ENCODE measurements at regions not wholly inside any gene's neighbourhood (a gene's known extent, or its start where the extent isn't known, plus 50 kb on each side); places are given as distances from the start of the nearest gene placed in this dataset.

GRCh38 chr12:124175704-124176103 lies 119.2 kb upstream of the RFLNA start:
- no peaks in the 10 kb centered on the region for H3K9me3 Mint-ChIP-seq
- ATAC-seq (replicated peaks; ENCODE audit: extremely low read depth, poor library complexity, severe bottlenecking) (no peak), DNase-seq (ENCODE audit: low spot score in 2 of 2) (no peak)
- H3K4me3 Mint-ChIP-seq = no peak overlapping the region
- no peak overlapping the region for H3K27ac Mint-ChIP-seq (ENCODE audit: low read depth)
- H3K27me3 Mint-ChIP-seq = peaks cover 44% of the 10 kb centered on the region
- no peaks in the 10 kb centered on the region for H3K4me1 Mint-ChIP-seq
- no peaks in the 10 kb centered on the region for H3K36me3 Mint-ChIP-seq (ENCODE audit: insufficient read depth)

- DNase-seq (ENCODE audit: low spot score in 2 of 2) = no peak
- Mint-ChIP-seq H3K27me3 (peaks cover 37% of the 10 kb centered on the region), H3K4me3 (no peak overlapping the region), H3K36me3 (ENCODE audit: insufficient read depth) (no peaks in the 10 kb centered on the region), H3K4me1 (no peaks in the 10 kb centered on the region), H3K9me3 (no peaks in the 10 kb centered on the region), H3K27ac (ENCODE audit: low read depth) (no peak overlapping the region)
- no peak for ATAC-seq (replicated peaks; ENCODE audit: extremely low read depth, poor library complexity, severe bottlenecking)
These were observed 117.5 kb upstream of the RFLNA start for GRCh38 chr12:124177276-124177950.

GRCh38 chr12:124177951-124178316 lies 117.0 kb upstream of the RFLNA start:
- no peak for DNase-seq (ENCODE audit: low spot score in 2 of 2)
- no peaks in the 10 kb centered on the region for H3K4me1 Mint-ChIP-seq
- no peaks in the 10 kb centered on the region for H3K9me3 Mint-ChIP-seq
- ATAC-seq (replicated peaks; ENCODE audit: extremely low read depth, poor library complexity, severe bottlenecking) = no peak
- H3K4me3 Mint-ChIP-seq = no peak overlapping the region
- no peaks in the 10 kb centered on the region for H3K36me3 Mint-ChIP-seq (ENCODE audit: insufficient read depth)
- peaks cover 37% of the 10 kb centered on the region for H3K27me3 Mint-ChIP-seq
- H3K27ac Mint-ChIP-seq (ENCODE audit: low read depth) = no peak overlapping the region

GRCh38 chr12:124179936-124180607 lies 114.8 kb upstream of the RFLNA start:
- H3K27ac Mint-ChIP-seq (ENCODE audit: low read depth) = no peak overlapping the region
- no peak for DNase-seq (ENCODE audit: low spot score in 2 of 2)
- peaks cover 24% of the 10 kb centered on the region for H3K27me3 Mint-ChIP-seq
- ATAC-seq (replicated peaks; ENCODE audit: extremely low read depth, poor library complexity, severe bottlenecking) = no peak
- no peaks in the 10 kb centered on the region for H3K36me3 Mint-ChIP-seq (ENCODE audit: insufficient read depth)
- H3K4me3 Mint-ChIP-seq = no peak overlapping the region
- H3K9me3 Mint-ChIP-seq = no peaks in the 10 kb centered on the region
- no peaks in the 10 kb centered on the region for H3K4me1 Mint-ChIP-seq

GRCh38 chr12:124183172-124183571 lies 111.7 kb upstream of the RFLNA start:
- peaks cover 11% of the 10 kb centered on the region for H3K27me3 Mint-ChIP-seq
- no peaks in the 10 kb centered on the region for H3K4me1 Mint-ChIP-seq
- no peak overlapping the region for H3K27ac Mint-ChIP-seq (ENCODE audit: low read depth)
- no peaks in the 10 kb centered on the region for H3K36me3 Mint-ChIP-seq (ENCODE audit: insufficient read depth)
- no peak for DNase-seq (ENCODE audit: low spot score in 2 of 2)
- ATAC-seq (replicated peaks; ENCODE audit: extremely low read depth, poor library complexity, severe bottlenecking) = no peak
- H3K9me3 Mint-ChIP-seq = no peaks in the 10 kb centered on the region
- H3K4me3 Mint-ChIP-seq = no peak overlapping the region

- no peak overlapping the region for H3K4me3 Mint-ChIP-seq
These were observed 110.4 kb upstream of the RFLNA start for GRCh38 chr12:124184456-124184855.

GRCh38 chr12:124185971-124186686 lies 108.8 kb upstream of the RFLNA start:
- ATAC-seq (replicated peaks; ENCODE audit: extremely low read depth, poor library complexity, severe bottlenecking) (no peak), DNase-seq (ENCODE audit: low spot score in 2 of 2) (no peak)
- no peaks in the 10 kb centered on the region for H3K4me1 Mint-ChIP-seq
- H3K27me3 Mint-ChIP-seq = no peaks in the 10 kb centered on the region
- H3K36me3 Mint-ChIP-seq (ENCODE audit: insufficient read depth) = no peaks in the 10 kb centered on the region
- no peaks in the 10 kb centered on the region for H3K9me3 Mint-ChIP-seq
- H3K27ac Mint-ChIP-seq (ENCODE audit: low read depth) = no peak overlapping the region
- H3K4me3 Mint-ChIP-seq = no peak overlapping the region

More at GRCh38 chr12:124184456-124184855, 110.4 kb upstream of the RFLNA start:
- Mint-ChIP-seq H3K27me3 (no peaks in the 10 kb centered on the region), H3K27ac (ENCODE audit: low read depth) (no peak overlapping the region), H3K4me1 (no peaks in the 10 kb centered on the region), H3K36me3 (ENCODE audit: insufficient read depth) (no peaks in the 10 kb centered on the region), H3K9me3 (no peaks in the 10 kb centered on the region)
- ATAC-seq (replicated peaks; ENCODE audit: extremely low read depth, poor library complexity, severe bottlenecking) (no peak), DNase-seq (ENCODE audit: low spot score in 2 of 2) (no peak)

- Mint-ChIP-seq H3K27ac (ENCODE audit: low read depth) (no peak overlapping the region), H3K27me3 (no peaks in the 10 kb centered on the region), H3K36me3 (ENCODE audit: insufficient read depth) (no peaks in the 10 kb centered on the region), H3K9me3 (no peaks in the 10 kb centered on the region), H3K4me1 (no peaks in the 10 kb centered on the region), H3K4me3 (no peak overlapping the region)
- no peak for ATAC-seq (replicated peaks; ENCODE audit: extremely low read depth, poor library complexity, severe bottlenecking)
- no peak for DNase-seq (ENCODE audit: low spot score in 2 of 2)
These were observed 106.8 kb upstream of the RFLNA start for GRCh38 chr12:124188084-124188483.

GRCh38 chr12:124188561-124189405 lies 106.1 kb upstream of the RFLNA start:
- Mint-ChIP-seq H3K27ac (ENCODE audit: low read depth) (no peak overlapping the region), H3K9me3 (no peaks in the 10 kb centered on the region), H3K27me3 (no peaks in the 10 kb centered on the region), H3K4me1 (no peaks in the 10 kb centered on the region), H3K36me3 (ENCODE audit: insufficient read depth) (no peaks in the 10 kb centered on the region), H3K4me3 (no peak overlapping the region)
- DNase-seq (ENCODE audit: low spot score in 2 of 2) (no peak), ATAC-seq (replicated peaks; ENCODE audit: extremely low read depth, poor library complexity, severe bottlenecking) (no peak)

GRCh38 chr12:124190312-124191023 lies 104.4 kb upstream of the RFLNA start:
- Mint-ChIP-seq H3K36me3 (ENCODE audit: insufficient read depth) (no peaks in the 10 kb centered on the region), H3K9me3 (no peaks in the 10 kb centered on the region), H3K4me3 (no peak overlapping the region), H3K4me1 (no peaks in the 10 kb centered on the region), H3K27ac (ENCODE audit: low read depth) (no peak overlapping the region), H3K27me3 (peaks cover 10% of the 10 kb centered on the region)
- DNase-seq (ENCODE audit: low spot score in 2 of 2) (no peak), ATAC-seq (replicated peaks; ENCODE audit: extremely low read depth, poor library complexity, severe bottlenecking) (no peak)

GRCh38 chr12:124191024-124191359 lies 103.9 kb upstream of the RFLNA start:
- peaks cover 15% of the 10 kb centered on the region for H3K27me3 Mint-ChIP-seq
- no peak overlapping the region for H3K27ac Mint-ChIP-seq (ENCODE audit: low read depth)
- DNase-seq (ENCODE audit: low spot score in 2 of 2) = no peak
- H3K9me3 Mint-ChIP-seq = no peaks in the 10 kb centered on the region
- ATAC-seq (replicated peaks; ENCODE audit: extremely low read depth, poor library complexity, severe bottlenecking) = no peak
- no peaks in the 10 kb centered on the region for H3K36me3 Mint-ChIP-seq (ENCODE audit: insufficient read depth)
- H3K4me3 Mint-ChIP-seq = no peak overlapping the region
- H3K4me1 Mint-ChIP-seq = no peaks in the 10 kb centered on the region

- H3K27me3 Mint-ChIP-seq = peaks cover 25% of the 10 kb centered on the region
- no peaks in the 10 kb centered on the region for H3K4me1 Mint-ChIP-seq
- no peaks in the 10 kb centered on the region for H3K9me3 Mint-ChIP-seq
- H3K36me3 Mint-ChIP-seq (ENCODE audit: insufficient read depth) = no peaks in the 10 kb centered on the region
- no peak for DNase-seq (ENCODE audit: low spot score in 2 of 2)
- no peak overlapping the region for H3K27ac Mint-ChIP-seq (ENCODE audit: low read depth)
- ATAC-seq (replicated peaks; ENCODE audit: extremely low read depth, poor library complexity, severe bottlenecking) = no peak
- no peak overlapping the region for H3K4me3 Mint-ChIP-seq
These were observed 102.9 kb upstream of the RFLNA start for GRCh38 chr12:124191966-124192365.

All from central memory CD8-positive, alpha-beta T cell (primary cell).